SHP77 treated with DMSO at 0.1 percent for 48 hours (cell line): ENCODE measurements at regions not wholly inside any gene's neighbourhood (a gene's known extent, or its start where the extent isn't known, plus 50 kb on each side); places are given as distances from the start of the nearest gene placed in this dataset.
"Not testable (repeated sequence)": the region's sequence is repeated elsewhere in the genome, so short reads cannot be mapped to it uniquely, and the experiment has no call there.

Experiments
- DNase-seq: peaks from one replicate; lab custom pipeline; 2025; lab: John Stamatoyannopoulos, UW

DNA sequence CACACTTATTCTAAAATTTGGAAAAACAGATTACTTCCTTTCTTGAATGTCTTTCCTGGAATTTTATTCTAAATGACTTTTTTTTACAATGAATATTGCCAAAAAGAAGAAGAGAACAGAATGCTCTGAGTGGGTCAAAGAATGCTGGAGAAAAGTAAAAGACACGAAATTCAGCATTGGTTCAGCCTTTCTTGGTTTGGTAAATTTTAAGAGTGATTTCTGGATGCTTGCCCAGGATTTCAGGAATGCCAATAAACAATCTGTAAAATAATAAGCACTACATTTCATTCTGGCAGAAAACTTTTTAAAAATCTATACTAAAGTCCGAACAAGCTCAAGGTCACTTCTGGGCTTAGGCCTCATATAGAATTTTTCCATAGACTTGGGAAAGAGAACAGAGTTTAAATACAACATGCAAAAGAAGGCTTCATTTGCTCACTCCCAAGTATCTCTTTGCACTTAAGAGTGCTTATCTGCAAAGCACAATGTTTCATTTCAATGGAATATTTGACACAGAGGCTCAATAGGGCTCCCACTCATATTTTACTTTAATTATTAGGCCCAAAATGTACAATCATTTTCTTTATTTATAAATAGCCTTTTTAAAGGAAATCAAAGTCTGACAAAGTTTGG lies 359.5 kb upstream of the ANKRD30A start:
- no peak for DNase-seq

DNA sequence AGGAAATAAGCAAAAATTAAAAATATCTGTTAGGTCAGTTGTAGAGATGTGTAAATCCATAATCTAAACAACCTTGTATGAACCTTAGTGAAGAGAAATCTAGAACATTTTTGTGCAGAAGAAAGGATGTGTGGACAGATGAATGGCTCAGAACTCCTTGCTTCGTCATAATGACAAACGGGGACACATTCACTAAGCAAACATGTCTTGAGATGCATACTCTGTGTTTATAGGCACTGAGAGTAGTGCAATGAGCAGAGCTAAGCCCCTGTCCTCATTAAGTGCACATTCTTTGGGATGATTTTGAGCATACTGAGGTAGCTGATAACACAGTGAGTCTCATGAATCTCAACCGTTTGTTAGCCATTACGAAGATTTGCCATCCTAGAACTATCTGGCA lies 360.6 kb upstream of the ANKRD30A start:
- no peak for DNase-seq

DNA sequence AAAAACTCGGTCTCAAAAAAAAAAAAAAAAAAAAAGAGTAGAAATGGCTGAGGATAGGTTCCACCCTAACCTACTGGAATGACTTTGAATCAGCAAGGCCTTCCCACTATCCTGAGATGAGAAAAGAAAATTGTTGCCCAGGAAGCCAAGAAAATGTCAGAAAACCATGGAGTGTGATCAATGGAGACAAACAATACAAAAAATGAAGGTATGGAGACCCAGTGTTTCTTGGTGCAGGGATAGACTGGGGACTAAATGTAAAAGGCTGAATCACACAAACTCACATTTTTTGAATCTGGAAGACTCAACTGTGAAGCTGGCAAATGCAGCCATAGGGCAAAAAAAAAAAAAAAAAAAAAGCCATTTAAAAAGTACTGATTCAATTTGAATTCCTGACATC lies 364.3 kb upstream of the ANKRD30A start:
- no peak for DNase-seq

DNA sequence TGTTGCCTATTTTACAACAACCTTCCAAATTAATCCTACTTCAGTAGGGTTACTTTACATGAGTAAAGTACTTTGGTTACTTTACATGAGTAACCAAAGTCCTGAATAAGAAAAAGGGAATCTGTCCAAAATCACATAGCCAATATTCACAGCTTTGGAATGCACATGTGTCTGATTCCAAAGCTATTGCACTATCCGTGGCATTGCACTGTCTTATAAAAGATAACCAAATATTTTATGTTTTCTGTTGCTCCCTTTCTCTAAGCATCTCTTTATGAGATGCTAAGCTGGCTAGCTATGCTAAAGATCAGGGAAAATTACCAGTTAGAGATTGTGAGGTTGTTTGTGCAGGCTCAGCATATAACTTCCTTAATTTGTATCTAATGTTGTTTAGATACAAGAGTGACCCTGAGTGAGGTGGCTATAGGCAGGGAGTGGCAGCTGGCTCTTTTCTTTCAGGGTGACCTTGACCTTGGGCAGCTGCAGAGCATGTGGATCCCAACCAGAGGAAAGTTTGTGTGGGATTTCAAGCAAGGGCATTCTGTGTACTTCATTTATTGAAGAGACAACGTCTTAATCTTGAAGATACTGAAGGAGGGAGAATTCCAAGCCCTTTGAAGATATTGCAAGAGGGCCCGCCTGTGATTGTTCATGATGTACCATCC lies 366.1 kb upstream of the ANKRD30A start:
- no peak for DNase-seq

DNA sequence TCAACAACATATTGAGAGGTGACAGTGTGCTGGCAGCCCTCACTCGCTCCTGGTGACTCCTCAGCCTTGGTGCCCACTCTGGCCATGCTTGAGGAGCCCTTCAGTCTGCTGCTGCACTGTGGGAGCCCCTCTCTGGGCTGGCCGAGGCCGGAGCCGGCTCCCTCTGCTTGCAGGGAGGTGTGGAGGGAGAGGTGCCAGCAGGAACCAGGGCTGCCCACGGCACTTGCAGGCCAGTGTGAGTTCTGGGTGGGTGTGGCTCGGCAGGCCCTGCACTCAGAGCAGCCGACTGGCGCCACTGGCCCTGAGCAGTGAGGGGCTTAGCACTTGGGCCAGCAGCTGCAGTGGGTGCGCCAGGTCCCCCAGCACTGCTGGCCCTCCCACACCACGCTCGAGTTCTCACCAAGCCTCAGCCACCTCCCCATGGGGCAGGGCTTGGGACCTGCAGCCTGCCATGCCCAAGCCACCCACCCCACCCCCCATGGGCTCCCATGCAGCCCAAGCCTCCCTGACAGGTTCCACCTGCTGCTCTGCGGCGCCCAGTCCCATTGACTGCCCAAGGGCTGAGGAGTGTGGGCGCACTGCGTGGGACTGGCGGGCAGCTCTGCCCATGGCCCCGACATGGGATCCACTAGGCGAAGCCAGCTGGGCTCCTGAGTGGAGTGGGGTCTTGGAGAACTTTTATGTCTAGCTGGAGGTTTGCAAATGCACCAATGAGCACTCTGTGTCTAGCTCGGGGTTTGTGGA lies 377.1 kb upstream of the ANKRD30A start:
- no peak for DNase-seq

DNA sequence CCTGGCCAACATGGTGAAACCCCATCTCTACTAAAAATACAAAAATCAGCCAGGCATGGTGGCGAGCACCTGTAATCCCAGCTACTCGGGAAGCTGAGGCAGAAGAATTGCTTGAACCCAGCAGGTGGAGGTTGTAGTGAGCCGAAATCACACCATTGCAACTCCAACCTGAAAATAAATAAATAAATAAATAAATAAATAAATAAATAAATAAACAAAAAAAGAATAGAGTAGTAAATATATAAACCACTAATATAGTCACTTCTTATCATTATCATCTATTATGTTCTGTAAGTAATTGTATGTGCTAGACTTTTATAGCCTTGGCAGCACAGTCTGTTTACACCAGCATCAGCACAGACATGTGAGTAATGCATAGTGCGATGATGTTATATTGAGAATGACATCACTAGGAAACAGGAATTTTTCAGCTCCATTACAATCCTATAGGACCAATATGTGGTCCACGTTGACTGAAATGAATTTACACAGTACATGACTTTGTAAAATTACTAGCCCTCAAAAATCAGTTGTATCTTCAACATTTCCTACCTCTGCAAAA lies 385.4 kb upstream of the ANKRD30A start:
- DNase-seq, result no peak

DNA sequence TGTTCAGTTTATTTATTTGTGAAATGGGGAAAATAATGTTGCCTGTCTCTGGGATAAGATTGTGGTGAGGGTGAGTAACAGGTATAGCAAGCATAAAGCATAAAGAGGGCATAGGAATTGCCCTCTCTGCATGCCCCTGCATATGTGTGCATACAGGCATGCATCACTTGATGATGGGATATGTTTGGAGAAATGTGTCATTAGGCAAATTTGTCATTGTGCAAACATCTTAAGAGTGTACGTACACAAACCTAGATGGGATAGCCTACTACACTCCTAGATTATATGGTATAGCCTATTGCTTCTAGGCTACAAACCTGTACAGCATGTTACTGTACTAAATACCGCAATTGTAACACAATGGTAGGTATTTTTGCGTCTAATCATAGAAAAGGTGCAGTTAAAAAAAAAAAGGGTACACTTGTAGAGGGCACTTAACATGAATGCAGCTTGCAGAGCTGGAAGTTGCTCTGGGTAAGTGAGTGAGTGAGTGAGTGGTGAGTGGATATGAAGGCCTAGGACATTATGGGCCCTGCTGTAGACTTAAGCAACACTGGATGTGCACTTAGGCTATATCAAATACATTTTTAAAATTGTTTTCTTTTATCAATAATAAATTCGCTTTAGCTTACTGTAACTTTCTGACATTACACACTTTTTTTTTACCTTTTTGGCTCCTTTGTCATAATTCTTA lies 386.5 kb upstream of the ANKRD30A start:
- no peak for DNase-seq

- no peak for DNase-seq
Observed at GRCh38 chr10:36736311-36736710, 389.1 kb upstream of the ANKRD30A start.

DNA sequence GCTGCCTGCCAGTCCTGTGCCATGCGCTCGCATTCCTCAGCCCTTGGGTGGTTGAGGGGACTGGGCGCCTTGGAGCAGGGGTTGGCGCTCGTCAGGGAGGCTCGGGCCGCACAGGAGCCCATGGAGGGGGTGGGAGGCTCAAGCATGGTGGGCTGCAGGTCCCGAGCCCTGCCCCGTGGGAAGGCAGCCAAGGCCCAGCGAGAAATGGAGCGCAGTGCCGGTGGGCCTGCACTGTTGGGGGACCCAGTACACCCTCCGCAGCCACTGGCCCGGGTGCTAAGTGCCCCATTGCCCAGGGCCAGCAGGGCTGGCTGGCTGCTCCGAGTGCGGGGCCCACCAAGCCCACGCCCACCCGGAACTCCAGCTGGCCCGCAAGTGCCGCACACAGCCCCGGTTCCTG lies 390.8 kb upstream of the ANKRD30A start:
- DNase-seq, result not testable (repeated sequence)

DNA sequence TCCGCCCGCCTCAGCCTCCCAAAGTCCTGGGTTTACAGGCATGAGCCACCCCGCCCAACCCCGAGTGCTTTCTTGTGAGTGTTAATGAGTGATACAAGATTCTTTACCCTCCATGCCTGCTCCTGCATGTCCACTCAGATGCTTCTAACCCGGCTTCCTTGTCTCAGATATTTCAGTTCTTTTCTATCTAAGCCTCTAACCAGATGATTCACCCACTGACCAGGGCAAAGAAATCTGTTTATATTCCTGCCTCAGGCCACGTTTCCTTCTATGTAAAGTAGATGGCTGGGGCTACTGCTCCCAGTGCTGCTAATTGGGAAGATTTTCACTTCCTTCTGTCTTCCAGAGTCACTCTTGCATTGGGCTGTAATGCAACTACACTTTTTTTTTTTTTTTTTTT lies 395.1 kb upstream of the ANKRD30A start:
- no peak for DNase-seq

DNA sequence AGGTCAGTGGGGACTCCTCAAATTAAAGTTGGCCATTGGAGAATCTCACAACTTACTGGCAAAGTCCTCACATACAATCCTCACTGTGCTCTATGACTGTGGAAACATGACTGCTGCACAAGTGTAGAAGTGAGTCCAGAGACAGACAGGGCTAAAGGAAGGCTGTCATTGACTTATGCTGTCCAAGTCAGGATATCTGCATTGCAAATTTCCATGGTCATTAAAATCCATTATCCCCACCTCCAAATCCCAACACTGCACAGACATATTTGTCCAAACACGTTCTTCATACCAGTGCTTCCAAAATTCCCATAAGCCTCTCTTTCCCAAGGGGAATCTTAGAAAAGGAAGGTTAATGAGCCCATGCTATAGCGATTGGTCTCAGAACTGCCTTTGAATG lies 396.8 kb upstream of the ANKRD30A start:
- no peak for DNase-seq

DNA sequence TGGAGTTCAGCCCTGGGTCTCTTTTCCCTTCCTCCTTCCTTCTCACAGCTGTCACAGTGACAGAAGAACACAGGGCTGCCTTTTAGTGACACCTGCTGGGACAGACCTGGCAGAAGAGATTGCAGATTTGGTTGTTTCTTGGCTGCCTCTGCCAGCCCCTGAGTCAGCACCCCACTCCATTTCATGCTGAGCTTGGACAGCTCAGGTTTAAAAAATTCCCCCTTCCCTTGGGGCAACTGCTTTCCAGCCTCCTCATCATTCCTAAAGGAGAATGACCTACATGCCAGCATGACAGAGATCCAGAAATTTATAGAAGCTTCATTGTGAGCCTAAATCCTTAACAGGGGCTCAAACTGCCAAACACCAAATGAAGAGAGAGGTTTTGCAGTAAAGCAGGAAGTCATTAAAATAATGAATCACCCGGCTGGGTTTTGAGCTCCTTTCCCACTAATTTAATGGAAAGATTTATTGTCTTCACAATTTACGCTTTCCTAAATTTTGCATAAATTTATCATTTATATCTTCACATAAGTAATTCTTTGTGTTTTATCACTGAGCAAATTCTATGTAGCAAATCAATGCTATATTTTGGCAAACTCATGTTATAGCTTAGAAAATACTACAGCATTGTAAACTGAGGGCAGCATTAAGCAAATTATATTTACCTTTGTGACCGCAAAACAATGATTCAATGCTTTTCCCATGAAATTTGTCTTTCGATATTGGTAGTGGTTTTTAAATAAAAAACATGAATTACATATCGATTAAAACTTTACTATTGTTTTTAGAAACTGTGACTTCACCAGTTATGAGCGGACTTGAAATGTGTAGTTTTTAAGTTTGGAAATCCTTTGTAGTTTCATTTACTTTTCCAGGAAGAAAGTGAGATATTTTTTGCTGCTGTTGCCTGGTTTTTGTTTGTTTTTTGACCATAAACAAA lies 399.5 kb upstream of the ANKRD30A start:
- no peak for DNase-seq

DNA sequence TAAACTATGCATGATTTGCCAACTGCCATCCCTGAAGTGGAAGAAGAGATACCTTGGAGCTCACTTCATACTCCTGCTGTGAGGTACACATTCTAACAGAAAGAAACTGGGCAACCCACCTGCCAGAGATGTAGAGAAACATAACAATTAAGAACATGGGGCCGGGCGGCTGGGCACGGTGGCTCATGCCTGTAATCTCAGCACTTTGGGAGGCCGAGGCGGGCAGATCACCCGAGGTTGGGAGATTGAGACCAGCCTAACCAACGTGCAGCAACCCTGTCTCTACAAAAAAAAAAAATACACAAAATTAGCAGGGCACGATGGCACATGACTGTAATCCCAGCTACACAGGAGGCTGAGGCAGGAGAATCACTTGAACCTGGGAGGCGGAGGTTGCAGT lies 402.6 kb upstream of the ANKRD30A start:
- no peak for DNase-seq

DNA sequence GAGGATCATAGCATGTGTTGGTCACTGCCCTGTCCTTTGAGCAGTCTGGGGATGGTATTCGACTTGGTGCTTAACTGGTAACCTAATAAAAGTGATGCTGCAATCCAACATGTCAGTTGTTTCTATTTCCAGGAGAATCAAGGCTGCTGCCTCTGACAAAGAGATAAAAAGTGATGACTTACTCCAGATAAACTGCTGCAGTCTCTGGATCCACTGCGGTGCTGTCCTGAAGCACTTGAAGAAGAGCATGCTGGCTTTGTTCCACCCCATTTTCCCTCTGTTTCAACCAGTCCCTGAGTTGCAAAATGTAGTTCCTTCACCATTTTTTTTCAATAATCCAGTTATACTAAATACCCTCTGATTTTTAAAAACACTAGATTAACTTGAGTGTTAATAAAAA lies 403.5 kb upstream of the ANKRD30A start:
- no peak for DNase-seq

DNA sequence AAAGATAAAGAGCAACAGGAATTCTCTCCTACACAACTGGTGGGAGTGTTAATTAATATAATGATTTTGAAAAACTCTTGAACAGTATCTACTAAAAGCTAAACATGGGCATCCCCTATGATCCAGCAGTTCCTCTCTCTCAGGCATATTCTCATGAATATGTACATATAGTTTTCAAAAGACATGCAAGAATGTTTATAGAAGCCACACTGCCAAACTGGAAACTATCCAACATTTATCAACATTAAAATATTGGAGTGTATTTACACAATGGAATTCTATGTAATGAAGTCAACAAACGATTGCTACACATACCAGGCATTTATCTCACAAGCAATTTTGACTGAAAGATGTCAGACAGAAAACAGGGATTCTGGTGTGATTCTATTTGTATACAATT lies 404.5 kb upstream of the ANKRD30A start:
- no peak for DNase-seq

GRCh38 chr10:36717118-36717517 lies 408.3 kb upstream of the ANKRD30A start:
- DNase-seq, result no peak

- DNase-seq, result no peak
Observed at GRCh38 chr10:36716291-36716690, 409.1 kb upstream of the ANKRD30A start.

GRCh38 chr10:36712695-36713094 lies 412.7 kb upstream of the ANKRD30A start:
- no peak for DNase-seq

DNA sequence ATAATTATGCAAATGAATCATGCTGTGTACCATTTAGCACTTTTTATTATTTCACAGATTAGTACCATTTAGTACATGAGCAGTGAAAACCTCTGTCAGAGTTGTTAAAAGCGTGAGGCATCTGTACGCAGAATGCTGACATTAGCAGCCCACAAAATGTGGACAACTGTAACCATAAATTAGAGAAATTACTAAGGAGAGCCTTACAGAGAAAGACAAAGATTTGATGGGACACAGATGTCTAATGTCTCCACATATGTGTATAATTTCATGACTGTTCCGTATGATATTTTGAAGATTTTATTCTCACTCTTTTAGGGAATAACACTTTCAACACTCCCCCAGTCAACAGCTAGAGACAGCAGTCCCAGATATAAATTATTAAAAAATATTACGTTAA lies 414.0 kb upstream of the ANKRD30A start:
- DNase-seq, result no peak

GRCh38 chr10:36704124-36704523 lies 421.3 kb upstream of the ANKRD30A start:
- DNase-seq, result no peak

DNA sequence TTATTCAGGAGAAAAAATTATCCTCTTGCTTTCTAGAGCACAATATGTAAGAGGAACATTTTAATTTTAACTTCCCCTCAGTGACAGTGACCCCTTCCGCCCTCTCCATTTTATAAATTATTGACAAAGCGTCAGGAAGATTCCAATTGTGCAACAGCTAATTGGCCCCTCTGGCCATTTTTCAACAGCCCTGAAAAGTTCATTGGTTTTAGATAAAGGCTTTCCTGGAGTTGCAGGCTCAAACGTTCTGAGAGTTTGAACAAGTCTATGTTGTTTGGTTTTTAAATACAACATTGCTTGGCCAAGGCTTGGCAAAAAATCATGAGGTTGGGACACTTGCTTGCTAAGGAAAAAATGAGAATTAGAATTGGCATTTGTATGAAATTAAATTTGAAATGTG lies 422.2 kb upstream of the ANKRD30A start:
- DNase-seq, result no peak
